Liver (tissue), 3 donors: ENCODE measurements at regions not wholly inside any gene's neighbourhood (a gene's known extent, or its start where the extent isn't known, plus 50 kb on each side); places are given as distances from the start of the nearest gene placed in this dataset.

ENCODE experiments used
- CTCF ChIP-seq: fragments of 150-350 bp; IDR thresholded peaks from 2 replicates; pipeline ENCODE4 v1.5.1; 2017; ENCODE audit warnings: improper control_type of control experiment, low read depth, low read length; ENCODE audit not compliant: missing input control
- FOXA1 ChIP-seq: IDR thresholded peaks from 2 replicates; pipeline ENCODE4 v1.6.1; 2016; ENCODE audit warnings: antibody characterized with exemption
- MAX ChIP-seq: IDR thresholded peaks from 2 replicates; pipeline ENCODE4 v1.6.1; 2016; ENCODE audit warnings: antibody characterized with exemption
- RAD21 ChIP-seq, 2 donors: IDR thresholded peaks; 2 replicates each; pipeline ENCODE4 v1.6.1; 2016; ENCODE audit warnings: antibody characterized with exemption in 2 of 2, mild to moderate bottlenecking in 2 of 2
- REST ChIP-seq: IDR thresholded peaks from 2 replicates; pipeline ENCODE4 v1.6.1; 2016; ENCODE audit warnings: antibody characterized with exemption, mild to moderate bottlenecking
- YY1 ChIP-seq: IDR thresholded peaks from 2 replicates; pipeline ENCODE4 v1.6.1; 2016; ENCODE audit warnings: antibody characterized with exemption, mild to moderate bottlenecking
- donor health status: healthy.
- donor health status: healthy.

GRCh38 chr4:64814616-64815015, 405.4 kb upstream of the TECRL start:
- TF ChIP-seq FOXA1: no peak
- no peak for TF ChIP-seq CTCF
- no peak for TF ChIP-seq MAX
- TF ChIP-seq REST: no peak
- no peak for TF ChIP-seq RAD21 (IDR thresholded peaks at IDR 0.05)
- no peak for TF ChIP-seq YY1
